NCI-H2081 (cell line): ENCODE measurements at regions not wholly inside any gene's neighbourhood (a gene's known extent, or its start where the extent isn't known, plus 50 kb on each side); places are given as distances from the start of the nearest gene placed in this dataset.
"Not testable (repeated sequence)": the region's sequence is repeated elsewhere in the genome, so short reads cannot be mapped to it uniquely, and the experiment has no call there.

Source experiments
- DNase-seq, 2 experiments: peaks; one replicate each; lab custom pipeline; 2025; lab: John Stamatoyannopoulos, UW

DNA sequence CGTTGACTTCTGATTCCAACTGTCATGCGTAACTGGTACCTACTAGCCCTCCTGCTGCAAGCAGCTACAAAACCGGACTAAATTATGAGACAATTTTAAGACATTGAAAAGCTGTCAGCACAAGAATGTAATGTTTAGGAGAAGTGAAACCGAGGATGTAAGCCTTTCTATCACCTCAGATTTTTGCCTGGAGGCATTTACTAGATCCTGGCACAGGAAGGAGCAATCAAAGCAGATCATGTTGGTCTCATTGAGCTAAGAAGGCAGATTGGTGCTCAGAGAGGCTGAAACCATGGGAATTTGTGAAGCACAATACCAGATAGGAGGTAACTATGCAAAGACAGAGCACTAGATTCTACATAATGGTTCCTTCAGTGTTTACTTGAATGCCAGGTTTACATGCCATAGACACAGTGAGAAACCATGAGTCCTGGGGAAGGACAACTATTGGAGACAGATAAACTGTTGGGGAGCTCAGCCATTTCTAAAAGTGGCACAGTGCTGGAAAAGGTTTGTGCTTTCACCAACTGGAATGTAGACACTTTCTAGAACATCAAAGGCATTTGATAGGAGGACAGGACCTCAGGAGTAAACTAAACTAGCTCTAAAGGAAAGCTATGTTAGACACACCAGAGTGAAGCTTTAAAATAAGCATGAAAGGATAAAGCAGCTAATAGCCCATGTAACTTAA, 179.4 kb downstream of the LYPLAL1 start:
- no peak for DNase-seq

DNA sequence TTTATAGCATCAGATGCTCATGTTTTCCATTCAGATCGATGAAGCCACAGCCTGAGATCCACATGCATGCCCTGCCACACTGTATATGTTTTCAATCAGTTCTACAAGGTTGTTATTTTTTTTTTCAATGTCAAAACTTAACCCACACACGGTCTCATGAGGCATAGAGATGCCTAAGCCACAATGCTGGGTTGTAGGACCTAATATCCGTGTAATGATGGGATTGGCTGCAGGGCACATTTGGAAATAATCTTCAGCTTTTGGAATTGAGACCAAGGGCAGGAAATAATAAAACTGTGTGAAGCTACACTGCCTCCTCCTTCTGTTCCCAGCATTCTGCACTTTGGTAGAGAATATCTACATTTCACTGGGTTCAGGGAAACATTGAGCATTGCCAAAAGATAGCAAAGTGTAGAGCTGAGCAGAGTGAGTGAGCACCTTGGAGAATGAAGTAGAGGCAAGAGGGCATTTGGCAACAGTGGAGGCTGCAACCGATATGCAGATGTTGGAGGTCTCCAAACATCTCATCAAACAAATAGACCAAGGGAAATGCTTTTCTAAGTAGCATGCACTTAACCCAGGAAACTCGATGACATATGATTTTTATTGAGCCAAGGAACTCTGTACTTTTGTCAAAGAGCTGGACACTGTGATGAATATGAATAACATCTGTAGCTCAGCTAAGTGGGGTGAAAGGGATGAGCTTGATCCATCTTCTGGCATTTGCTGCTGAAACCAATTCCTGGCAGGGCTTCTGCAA, 176.7 kb downstream of the LYPLAL1 start:
- DNase-seq: no peak

GRCh38 chr1:219347921-219348391, 174.3 kb downstream of the LYPLAL1 start:
- DNase-seq: peak; percentile 12 to 37

DNA sequence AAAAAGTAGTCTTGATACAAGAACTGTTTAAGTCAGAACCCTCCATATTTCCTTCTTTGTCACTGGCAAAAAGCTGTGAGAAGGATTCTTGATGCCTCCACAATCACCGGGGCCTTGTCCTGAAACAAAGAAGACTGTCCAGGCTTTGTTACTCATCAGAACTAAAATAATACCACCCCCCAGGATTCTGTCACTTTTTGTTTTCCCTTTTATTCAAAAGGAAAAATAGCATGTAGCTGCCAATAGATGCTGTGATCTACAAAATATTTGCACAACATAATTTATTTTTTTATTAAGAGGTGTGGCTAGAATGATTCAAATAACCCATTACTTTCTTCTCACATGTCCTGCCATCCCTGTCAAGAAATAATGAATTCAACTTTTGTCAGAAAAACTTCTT, 173.7 kb downstream of the LYPLAL1 start:
- DNase-seq: no peak

- no peak for DNase-seq
Measured at GRCh38 chr1:219345953-219346352, 172.3 kb downstream of the LYPLAL1 start.

DNA sequence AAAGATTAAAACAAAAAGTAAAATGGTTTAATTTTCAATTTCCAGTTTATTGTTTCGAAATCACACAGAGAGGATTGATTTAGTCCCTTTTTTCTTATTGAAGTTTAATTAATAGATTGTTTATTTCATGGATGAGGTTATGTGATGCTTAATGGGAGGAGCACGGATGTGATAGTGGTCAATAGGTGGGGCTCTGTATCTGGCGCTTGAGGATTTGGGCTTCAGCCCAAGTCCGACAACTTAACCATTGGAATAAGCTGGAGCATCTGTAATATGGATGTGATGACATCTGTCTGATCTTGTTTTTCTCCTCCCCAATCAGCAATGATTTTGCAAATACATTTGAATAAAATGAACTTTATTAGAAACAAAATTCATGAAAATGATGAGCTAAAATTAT, 169.2 kb downstream of the LYPLAL1 start:
- no peak for DNase-seq

DNA sequence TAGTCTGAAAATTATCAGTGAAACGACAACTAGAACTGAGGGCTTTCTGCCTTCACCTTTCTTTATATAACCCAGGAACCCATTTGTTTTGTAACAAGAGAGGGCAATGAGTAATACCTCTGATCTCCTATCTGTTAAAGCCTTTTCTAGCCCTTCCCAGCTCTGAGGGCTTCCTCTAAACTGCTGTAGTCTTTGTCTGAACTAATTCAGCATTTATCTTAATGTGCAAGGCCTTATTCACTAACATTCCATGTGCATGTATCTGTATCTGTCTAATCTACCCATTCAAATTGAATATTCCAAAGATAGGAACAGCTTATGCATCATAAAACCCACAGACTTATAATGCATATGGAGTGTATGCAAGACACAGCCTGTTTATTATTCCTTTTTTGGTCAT, 167.1 kb downstream of the LYPLAL1 start:
- DNase-seq: no peak

DNA sequence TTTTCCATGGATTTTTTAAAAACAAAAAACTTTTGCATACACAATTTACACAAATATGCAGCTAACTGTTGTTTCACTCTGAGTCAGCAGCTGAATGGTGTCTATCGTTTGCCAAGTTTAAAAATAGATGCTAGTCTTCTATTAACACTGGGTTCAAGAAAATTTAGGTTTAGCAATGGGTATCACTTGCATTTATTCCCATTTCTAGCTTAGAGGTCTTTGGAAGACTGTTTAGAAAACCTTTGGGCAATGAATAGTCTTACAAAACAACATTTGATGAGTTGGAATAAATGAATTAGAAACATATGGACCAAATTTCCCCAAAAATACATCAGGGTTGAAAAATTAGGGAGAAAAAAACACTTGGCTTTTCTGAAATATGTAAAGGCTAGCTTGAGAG, 165.8 kb downstream of the LYPLAL1 start:
- DNase-seq: no peak

GRCh38 chr1:219337588-219337987, 163.9 kb downstream of the LYPLAL1 start:
- no peak for DNase-seq

DNA sequence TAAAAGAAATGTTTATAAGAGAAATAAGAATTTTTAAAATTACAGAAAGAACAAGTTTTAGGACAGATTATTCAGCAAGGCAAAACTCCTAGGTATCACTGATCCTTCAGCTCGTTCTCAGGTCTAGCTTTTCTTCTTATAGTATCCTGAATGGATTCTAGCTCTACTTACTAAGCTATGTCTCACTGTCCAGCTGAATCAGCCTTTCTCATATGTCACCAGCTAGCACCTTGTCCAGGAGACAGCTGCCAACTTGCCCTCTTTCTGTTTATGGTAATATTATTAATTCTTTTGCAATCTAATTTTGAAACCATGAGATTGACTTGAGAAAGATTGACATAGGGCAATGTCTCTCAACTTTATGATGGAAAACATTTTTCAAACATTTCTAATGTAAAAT, 159.9 kb downstream of the LYPLAL1 start:
- DNase-seq: no peak

GRCh38 chr1:219331424-219331823, 157.7 kb downstream of the LYPLAL1 start:
- DNase-seq: no peak

DNA sequence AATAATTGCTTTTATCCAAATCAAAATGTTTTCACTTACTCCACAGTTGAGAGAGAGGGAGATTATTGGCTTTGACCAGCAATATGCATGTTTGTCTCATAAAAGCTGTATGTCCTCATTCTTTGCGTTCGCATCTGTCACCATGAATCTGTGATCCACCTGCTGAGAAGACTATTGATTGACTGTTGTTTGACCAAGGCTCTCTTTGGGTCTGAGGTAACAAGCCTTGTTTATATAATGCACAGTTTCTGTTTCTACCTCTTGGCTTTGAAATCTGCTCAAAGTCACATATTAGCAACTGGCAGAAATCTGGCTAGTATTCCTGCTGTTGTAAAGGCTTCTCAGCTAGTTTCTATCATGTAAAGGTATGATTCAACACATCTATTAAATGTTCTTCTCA, 157.0 kb downstream of the LYPLAL1 start:
- peak in 1 of 2 experiments; percentile 41 for DNase-seq

GRCh38 chr1:219330001-219330400, 156.3 kb downstream of the LYPLAL1 start:
- no peak for DNase-seq

DNA sequence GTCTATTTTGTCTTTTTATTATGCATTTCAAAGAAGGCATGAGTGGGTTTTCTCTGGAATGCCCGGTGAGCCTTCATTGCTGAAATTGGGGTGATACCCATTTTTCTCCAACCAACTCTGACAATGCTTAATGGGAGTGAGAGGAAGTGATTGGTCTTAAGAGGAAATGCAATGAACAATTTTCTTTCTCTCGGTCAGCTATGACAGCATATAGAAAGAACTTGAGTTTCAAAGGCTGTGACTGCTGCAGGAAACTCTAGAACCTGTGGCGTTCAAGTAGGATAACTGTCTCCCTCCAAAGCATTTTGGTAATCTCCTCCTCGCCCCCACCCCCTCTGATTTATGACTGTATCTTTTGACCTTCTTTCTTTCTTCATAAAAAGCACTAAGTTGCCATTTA, 155.9 kb downstream of the LYPLAL1 start:
- DNase-seq: no peak

DNA sequence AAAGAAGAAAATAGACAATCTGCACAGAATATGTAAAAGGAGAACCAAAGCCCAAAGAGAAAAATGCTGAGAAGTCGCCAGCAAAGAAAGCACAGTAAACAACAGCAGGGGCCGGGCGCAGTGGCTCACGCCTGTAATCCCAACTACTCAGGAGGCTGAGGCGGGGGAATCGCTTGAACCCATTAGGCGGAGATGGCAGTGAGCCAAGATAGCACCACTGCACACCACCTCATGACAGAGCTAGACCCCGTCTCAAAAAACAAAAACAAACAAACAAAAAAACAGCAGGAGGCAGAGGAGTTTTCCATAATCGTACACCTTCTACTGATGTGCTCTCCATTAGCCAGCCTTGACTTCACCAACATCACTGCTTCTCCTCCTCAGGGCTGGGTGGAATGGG, 153.2 kb downstream of the LYPLAL1 start:
- DNase-seq: no peak

DNA sequence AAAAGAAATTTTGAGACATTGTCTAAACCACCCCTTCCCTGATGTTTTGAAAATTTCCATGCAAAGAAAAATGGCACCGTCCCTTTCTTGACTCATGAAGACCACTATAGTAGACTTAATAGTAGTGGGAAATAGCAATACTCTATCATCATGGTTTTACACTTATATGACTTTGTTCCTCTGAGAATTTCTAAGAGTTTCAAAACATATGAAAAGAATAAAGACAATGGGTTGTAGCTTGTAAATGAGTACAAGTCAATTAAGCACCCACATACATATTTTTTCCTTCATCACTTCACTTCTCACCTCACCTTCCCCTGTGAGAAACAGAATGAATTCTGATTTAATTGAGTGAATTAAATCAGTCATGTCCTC, 151.7 kb downstream of the LYPLAL1 start:
- DNase-seq: no peak

GRCh38 chr1:219324629-219325367, 151.1 kb downstream of the LYPLAL1 start:
- no peak for DNase-seq

DNA sequence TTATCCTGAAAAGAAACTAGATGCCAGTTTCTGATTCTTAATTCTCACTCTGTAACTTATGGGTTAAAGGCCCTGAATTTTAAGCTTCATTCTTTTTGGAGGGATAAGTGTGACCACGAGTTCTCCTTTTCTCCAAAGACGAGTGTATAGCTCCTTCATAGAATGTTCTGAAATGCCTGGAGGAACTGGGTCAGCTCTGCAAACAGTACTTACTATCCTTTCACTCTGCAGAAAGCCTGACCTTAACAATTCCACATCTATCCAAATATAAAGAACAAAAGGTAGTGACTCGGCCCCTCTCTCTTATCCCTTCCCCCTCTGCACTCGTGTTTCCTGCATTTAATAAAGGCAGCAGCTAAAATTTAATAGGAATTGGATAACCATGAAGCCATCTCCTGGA, 150.5 kb downstream of the LYPLAL1 start:
- no peak for DNase-seq

DNA sequence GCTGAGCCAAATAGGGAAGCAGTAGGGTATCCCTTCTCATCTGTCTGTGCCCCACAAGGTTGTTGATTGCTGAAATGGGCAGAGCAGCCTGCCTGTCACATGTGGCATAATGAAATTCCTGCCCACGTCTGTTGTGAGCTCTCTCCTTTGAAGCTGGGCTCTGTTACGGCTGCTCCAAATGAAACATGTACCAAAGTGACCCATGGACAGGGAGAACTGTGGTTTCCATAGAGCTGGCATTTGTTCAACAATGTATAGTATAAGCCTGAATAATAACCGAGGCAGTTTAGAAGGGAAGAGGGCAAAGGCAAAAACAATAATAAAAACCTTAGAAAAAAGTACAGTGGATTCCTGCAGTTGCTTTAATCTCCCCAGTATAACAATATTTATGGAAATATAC, 149.7 kb downstream of the LYPLAL1 start:
- DNase-seq: no peak

- DNase-seq: no peak
Measured at GRCh38 chr1:219322766-219323165, 149.1 kb downstream of the LYPLAL1 start.

GRCh38 chr1:219320563-219320962, 146.9 kb downstream of the LYPLAL1 start:
- not testable (repeated sequence) for DNase-seq

DNA sequence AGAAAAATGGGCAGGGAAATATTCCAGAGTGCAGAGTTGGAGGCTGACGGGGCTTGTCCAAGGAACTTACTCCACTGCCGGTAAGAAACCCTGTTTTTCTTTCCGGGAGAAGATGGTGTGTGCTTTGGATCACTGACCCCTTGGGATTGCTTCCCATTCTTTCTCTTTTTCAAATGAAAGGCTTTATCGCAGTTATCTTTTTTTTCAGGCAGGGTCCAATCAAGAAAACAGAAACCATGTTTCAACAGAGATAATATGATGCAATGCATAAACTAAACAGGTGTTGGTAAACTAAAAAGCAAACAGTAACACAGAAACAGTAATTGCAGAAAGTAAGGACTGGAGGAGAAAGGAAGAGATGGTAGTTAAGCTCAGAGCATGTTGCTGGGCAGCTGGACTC, 145.1 kb downstream of the LYPLAL1 start:
- DNase-seq: no peak

DNA sequence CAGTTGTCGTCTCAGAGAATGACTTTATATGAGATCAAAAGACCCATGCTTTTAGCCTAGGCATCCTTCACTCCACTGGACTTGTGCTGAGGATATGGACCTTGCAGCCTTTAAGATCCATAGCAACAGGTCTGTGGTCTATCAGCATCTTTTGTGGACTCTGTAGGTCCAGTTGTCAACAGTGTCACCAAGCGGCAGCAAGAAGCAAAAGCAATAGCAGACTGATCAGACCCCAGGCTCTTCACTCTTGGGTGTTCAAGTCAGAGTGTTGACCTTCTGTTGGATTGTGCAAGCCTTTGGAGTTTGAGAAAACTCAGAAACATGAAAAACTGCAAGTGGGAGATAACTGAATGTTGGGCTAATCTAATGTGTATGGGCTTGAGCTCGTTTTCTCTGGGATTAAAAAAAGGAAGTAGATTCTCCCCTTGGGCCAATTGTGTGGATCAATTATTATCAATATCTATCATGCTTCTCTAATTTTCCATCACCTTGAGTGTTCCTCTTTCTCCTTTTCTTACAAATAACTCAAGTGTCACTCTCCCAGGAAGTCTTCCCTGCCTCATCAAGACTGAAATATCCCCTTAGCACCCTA, 144.2 kb downstream of the LYPLAL1 start:
- no peak for DNase-seq
